Left ventricle myocardium superior (tissue), 1 donor: ENCODE measurements at regions not wholly inside any gene's neighbourhood (a gene's known extent, or its start where the extent isn't known, plus 50 kb on each side); places are given as distances from the start of the nearest gene placed in this dataset.

Experiments used
- ATAC-seq: fragments of 200-7000 bp; cut with Tn5 transposase; one replicate; pipeline ENCODE4 v1.9.1; 2020; ENCODE audit warnings: mild to moderate bottlenecking, moderate library complexity
- DNase-seq: peaks from one replicate; pipeline ENCODE4 v3.0.0-alpha.2; 2020
- intact Hi-C: fragments of 100-400 bp; cut with micrococcal nuclease; formaldehyde crosslinking; loops from one replicate; pipeline ENCODE4 v1.11.0; 2022
- donor health status: DM: no; HTN: yes; CAD: no; lungs with severe emphysema.

DNA sequence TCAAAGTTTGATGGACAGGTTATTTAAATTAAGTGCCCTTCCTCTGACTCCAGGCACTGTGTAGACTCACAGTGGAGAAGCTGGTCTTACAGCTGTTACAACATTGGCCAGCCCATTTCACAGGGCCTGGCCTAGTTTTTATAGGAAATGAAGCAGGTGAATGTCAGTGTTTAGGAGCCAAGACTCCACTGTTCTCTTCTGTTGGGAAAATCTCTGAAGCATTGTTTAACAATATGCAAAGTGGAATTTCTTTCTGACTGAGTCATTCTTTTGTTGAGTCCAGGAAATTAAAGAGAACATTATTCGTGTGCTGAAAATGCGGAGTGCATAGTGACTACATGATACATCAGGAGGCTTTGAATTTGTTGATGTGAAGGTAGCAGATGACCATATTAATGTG lies 64.7 kb downstream of the ARRDC4 start:
- no peak for ATAC-seq
- no peak for DNase-seq
- intact Hi-C loops = no loop called here

DNA sequence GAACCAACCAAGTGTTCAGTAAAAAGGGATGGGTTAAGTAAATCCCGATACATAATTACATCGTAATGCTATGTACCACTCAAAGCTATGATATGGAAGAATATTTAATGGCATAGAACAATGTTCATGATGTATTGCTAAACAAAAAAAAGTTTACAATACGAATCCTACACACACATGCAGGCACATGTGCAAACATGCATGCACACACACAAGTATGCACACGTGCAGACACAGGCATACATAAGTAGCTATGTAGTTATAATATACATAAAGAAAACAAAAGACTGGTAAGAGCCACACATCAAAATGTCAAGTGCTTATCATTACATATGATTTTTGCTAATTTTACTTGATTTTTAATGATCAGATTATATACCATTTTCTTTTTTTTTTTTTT lies 74.2 kb downstream of the ARRDC4 start:
- no peak for ATAC-seq
- intact Hi-C loops = no loop called here
- DNase-seq = no peak

DNA sequence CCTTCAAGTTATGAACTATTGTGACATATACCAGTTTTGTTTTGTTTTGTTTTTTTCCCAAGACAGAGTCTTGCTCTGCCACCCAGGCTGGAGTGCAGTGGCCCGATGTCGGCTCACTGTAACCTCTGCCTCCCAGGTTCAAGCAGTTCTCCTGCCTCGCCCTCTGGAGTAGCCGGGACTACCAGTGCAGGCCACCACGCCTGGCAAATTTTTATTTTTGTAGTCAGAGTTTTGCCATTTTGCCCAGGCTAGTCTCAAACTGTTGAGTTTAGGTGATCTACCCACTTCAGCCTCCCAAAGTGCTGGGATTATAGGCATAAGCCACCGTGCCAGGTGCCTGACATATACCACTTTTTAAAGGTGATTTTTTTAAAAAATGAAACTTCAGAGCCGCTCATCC lies 74.6 kb downstream of the ARRDC4 start:
- intact Hi-C loops = no loop called here
- no peak for ATAC-seq
- no peak for DNase-seq

DNA sequence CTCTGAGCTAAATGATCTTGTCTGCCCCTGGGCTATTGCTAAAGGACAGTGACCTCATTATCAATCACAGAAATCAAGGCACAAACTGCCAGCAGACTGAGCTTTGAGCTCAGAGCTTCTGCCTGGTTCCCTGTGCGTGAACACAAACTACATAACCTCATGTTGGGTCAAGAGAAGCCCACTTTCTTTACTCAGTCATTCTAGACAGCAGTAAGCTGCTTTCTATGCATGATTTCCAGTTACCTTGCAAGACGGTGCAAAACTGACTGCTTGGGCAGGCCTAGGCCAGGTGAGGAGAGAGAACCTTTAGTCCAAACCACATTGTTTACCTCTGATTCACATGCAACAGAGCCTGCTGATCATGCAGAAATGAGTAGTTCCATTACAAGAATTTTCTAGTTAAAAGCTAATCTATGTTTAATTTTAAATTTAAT lies 75.1 kb downstream of the ARRDC4 start:
- intact Hi-C loops = no loop called here
- no peak for ATAC-seq
- no peak for DNase-seq

DNA sequence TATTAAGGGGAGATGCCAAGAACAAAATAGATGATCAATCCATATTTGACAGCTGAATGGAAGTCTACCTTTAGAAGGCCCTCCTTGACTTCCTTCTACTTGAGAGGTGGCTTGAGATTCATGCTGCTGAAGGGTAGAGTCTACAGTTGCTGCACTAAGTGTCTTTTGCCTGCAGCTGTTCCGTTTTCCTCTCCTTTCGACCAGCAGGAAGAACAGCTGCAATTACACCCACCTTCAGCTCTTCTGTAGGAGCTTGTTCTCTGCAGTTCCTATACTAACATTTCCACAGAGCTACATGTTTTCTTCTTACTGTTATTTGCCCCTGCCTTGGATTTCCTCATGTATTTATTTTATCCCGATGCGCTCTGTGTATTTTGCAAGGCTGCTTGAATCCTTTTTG lies 79.1 kb downstream of the ARRDC4 start:
- ATAC-seq (no peak), DNase-seq (no peak)
- intact Hi-C loops = no loop called here

DNA sequence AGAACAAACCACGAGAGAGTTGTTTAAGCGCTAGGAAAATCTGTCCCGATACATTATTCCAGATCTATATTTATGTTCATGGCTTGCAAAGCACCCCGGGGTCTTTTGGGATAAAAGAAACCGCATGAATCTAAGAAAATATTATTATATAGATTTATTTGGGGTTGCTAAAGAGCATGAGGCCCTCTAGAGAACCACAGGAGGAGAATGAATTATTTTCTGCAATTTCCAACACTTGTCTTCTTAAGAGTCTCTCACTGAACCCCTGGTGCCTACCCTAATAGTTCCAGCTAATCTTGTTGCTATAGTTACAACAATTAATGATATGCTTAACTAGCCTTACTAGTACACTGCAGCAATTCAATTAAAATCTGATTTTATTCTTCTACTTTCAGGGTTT lies 79.6 kb downstream of the ARRDC4 start:
- intact Hi-C loops = no loop called here
- ATAC-seq (no peak), DNase-seq (no peak)

DNA sequence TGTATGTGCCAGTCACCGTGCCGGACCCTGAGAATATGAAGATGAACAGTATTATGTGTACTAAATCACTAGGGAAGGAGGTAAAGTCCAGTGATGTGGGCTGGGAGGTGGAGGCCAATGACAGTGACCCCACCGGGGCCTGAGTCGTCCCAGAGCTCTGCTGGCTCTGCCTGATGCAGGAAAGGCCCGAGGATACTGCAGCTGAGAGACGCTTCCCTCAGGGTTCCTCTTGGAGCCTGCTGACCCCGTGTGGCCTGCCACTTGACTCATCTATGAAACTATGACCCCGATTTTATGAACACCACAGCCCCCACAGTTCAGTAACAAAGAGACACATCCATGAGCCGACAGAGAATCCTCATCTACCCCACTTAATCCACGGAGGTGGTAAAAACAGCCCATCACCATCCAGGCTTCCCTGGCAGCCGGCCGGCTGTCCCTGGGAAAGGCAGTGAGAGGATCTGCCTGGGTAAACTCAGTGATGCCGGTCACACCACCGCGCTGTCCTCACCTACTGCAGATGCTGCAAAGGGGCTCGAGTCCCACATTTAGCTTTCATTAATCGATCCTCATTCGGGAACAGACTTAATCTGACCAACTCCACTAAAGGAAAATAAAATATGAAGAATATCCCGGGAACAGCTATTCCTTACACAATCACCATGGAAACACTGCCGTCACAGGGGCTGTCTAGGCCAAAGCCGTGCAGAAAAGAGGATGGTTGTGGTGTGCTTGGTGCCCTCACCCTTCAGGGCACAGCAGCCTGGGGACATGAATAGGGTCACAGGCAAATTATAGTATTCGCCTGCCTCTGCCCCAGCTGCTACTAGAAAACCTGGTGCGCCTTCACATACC lies 82.9 kb downstream of the ARRDC4 start:
- no peak for DNase-seq
- intact Hi-C loops = no loop called here
- ATAC-seq = no peak

DNA sequence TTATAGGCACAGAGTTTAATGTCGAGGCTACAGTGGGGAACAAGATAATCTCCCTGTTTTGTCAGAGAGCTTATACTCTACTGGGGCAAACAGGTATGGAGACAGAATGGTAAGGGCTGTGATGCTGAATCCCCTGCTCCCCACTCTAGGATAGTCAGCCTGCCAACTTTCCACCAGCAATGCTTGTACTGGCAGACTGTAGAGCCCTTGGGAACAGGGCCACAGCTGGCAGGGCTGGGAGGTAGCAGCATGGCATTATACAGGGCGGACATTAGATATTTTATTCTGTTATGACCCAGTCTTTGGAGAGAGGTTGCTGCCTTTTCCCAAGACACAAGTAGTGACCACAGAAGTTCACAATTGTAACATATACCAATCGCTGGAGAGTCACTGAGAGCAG lies 91.2 kb downstream of the ARRDC4 start:
- intact Hi-C loops = no loop called here
- ATAC-seq (no peak), DNase-seq (no peak)

DNA sequence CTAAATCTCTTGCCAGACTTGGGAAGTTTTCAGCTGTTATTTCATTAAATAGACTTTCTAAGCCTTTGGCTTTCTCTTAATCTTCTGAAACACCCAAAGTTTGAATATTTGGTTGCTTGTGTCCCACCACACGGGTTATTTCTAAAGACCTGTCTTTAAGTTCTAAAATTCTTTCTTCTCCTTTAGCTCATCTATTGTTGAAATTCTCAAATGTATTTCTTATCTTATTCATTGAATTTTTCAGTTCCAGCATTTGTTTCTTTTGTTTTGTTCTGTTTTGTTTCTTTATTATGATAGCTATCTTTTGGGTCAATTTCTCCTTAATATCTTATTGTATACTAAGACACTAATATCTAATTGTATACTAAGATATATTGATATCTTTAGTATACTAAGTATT lies 97.0 kb downstream of the ARRDC4 start:
- ATAC-seq (no peak), DNase-seq (no peak)
- intact Hi-C loops = no loop called here

DNA sequence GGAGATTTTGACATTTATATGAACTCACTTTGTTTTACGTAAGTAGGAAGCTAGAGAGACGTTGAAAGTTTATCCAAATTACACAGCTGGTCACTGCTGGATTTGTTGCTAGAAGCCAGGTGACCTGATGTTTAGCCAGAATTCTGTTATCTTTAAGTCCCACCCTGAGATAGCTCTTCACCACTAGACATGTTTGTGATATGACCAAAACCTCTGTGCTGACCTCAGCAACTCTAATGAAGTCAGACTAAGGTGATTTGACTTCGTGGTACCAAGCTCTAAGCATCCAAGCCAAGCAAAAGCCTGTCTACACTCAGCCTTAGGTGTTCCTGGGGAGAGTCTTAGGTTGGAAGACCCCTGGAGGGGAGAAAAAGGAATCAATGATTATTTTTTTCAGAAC lies 102.4 kb downstream of the ARRDC4 start:
- intact Hi-C loops = no loop called here
- DNase-seq (no peak), ATAC-seq (no peak)

DNA sequence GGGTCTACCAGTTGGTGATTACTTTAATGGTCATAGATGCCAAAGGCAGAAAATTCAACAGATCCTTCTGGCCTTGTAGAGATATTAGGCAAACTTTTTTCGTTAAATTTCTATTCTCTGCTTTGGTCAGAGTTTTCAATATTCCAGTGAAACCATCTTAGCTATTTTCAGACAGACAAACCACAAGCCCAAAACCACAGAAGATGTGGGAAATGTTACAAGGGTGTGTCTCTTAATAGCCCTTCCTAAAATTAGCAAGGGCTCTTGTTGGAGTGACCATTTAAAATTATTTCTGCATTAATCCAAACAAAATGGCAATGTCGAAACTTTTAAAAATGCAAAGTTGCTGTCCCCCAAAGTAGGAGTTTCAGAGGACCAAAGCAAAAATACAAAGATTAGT lies 102.8 kb downstream of the ARRDC4 start:
- no peak for ATAC-seq
- intact Hi-C loops = no loop called here
- DNase-seq = no peak

DNA sequence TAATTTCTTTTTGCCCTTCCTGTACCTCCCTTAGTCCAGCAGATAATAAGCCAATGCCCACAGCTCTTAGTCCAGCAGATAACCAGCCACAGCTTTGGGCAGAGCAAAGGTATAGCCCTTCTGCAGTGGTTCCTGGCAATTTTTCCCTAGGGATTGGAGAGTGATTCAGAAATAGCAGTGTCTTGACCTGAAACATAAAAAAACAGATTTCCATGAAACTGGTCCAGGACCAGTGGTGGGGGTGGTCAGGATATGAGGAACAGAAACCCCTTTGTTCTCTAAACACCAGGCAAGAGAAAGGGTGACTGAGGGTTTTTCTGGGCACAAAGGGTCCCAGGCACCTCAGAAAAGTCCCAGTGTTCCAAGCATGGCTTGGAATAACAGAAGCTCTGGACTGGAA lies 103.4 kb downstream of the ARRDC4 start:
- DNase-seq = no peak
- no peak for ATAC-seq
- intact Hi-C loops = no loop called here

DNA sequence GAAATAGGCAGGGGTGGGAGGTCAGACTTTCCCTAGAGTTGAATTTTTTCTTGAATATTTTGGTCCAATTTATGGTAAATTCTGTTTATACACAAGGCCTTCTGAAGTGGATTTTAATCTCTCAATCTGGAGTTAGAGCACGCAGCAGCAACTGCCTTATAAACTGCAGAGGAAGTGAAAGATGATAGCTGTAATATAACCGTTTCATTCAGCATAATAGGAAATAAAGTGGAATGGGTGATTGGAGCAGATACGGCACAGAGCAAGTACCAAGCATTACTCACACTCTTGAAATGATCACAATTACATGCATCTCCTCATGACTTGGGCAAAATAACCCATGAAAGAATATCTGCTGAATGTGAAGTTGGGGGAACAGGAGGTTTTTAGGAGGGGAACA lies 106.8 kb downstream of the ARRDC4 start:
- intact Hi-C loops = no loop called here
- ATAC-seq = no peak
- DNase-seq = no peak

DNA sequence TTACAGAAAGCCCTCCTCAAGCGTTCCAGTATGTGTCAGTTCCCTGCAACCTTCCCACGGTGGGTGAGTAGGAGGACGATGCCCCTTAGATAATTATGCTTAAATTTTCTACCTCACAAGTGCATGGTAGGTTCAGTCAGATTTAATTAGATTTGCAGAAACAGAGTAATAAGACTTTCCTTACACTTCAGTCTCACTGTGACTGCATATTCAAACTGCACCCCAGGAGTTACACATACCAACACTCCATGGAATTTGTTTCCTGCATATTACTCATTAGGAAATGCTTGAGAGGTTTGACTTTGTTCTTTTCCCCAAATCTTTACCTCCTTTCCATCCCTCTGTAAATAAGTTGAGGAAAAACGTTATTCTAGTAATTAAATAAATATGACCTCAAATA lies 108.8 kb downstream of the ARRDC4 start:
- intact Hi-C loops = no loop called here
- ATAC-seq = no peak
- DNase-seq = no peak

DNA sequence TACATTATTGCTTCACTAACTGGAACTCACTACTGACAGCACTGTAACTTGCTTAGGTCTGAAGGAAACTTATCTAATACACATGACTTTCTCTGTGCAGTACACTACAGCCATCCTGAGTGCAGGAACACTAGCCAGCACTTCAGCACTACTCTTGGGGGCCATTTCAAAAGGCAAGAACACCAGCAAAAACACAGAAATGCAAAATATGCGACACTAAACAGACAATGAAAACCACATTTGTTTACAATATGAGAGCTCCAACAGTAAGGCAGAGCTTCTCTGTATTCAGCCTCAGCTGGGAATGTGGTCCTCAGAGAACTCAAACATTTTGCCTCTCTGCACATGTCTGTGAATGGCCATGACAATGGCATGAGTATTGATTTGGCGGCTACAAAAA lies 109.6 kb downstream of the ARRDC4 start:
- no peak for ATAC-seq
- no peak for DNase-seq
- intact Hi-C loops = no loop called here

DNA sequence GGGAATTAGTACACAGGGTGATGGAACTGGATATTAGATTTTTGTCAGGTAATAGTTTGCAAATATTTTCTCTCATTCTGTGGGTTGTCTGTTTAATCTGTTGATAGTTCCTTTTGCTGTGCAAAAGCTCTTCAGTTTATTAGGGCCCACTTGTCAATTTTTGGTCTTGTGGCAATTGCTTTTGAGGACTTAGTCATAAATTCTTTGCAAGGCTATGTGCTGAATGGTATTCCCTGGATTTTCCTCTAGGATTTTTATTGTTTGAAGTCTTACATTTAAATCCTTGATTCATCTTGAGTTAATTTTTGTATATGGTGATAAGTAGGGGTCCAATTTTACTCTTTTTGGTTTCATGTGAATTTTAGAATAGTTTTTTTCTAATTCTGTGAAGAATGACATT lies 111.3 kb downstream of the ARRDC4 start:
- DNase-seq = no peak
- intact Hi-C loops = no loop called here
- no peak for ATAC-seq

DNA sequence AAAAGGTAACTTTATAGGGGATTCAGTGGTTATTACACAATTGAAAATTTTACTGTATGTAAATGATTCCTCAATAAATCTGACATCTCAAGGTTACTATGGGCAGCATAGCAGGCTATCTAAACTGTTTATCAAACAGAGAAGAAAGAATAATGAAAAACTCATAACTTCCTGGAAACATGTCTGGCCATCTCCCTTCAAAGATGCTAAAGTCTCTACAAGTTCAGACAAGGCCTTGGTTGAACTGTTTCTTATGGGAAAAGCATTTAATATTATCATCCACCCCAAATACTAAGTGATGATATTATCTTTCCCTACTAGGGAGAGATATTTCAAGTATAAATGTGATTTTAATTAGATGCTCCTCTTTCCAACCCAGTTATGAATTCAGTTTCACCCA lies 114.9 kb downstream of the ARRDC4 start:
- intact Hi-C loops = no loop called here
- ATAC-seq = no peak

DNA sequence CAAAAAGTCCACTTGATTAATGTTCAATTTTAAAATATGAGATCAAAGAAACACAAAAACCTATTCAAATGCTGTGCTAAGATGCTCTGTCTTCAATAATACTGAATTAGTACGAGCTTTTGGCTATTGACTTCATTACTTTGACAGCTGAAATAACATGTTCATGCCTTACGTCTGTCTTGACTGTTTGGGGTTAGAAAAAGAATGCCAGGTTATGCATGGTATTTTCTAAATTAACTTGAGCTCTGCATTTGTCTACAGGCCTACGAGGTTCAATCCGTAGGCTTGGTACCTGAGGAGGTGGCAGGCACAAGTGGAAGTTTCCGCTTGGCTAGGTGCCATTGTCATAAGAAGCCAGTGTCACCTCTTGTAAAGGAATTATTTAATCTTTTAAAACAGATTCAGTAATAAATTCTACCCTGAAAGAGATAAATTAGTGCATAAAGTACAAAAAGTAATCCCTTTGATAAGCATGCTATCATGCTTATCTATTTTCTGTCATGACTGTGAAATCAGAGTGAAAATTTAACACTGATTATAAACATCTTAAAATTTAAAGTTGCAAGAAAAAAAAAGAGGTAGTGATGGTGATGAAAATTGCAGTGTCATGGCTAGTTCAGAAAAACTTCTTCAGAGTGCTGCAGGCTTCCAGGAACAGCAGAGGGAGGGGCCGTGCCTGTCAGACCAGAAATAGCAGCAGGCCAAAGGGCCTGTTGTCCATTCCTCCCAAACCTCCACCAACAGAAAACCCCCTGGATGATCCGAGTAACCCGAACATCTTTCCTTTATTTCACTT lies 115.7 kb downstream of the ARRDC4 start:
- peak; percentile 95 for ATAC-seq
- peak; percentile 54 for DNase-seq
- intact Hi-C loops = no loop called here

More for the DNA sequence above, 114.9 kb downstream of the ARRDC4 start:
- no peak for DNase-seq

DNA sequence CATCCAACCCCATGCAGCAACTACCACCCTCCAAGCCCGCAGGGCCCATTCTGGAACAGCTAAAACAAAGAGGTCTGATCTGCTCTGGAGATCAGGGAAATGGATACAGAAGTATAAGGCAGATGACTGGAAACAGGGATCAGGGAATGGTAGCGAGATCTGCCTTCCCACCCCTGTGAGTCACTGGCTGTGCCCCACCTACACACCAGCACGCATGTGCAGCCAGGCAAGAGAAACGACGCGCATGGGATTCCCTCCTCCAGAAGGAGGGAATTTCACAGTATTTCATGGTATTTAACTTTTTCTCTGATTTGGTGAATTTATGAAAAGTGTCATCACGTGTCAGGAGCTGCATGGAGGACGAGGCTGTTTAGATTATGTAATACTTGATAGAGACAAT lies 116.7 kb downstream of the ARRDC4 start:
- ATAC-seq (peak; percentile 57), DNase-seq (peak; percentile 33)
- intact Hi-C loops = no loop called here

DNA sequence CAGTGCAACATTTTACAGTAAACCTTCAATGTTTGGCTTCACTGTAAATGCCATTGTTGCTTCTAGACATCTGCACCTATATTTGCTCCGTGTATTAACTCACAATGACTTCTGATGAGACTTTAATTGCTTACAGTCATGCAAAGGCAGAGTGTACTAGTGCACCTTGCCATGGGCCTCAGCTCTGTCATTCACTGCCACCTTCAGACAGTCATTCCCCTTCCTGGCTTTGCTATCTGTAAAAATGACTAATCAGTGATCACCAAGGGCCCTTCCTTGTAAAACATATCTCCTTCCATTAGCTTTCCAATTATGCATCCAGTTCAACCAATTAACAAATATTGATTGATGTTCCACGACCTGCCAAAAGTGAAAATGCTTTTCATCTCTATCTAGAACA lies 120.3 kb downstream of the ARRDC4 start:
- intact Hi-C loops = loop anchor here (5.0 kb wide), 1 partner anchor 173 kb away; no protein-coding TSS in a partner anchor
- DNase-seq = no peak
- ATAC-seq = no peak
